T-helper 2 cell treated with Interferon-gamma antibody and Interleukin-4, amounts not matched to agents 100 ng/mL and 5 ng/mL, for 36 hours (primary cell): ENCODE measurements at regions not wholly inside any gene's neighbourhood (a gene's known extent, or its start where the extent isn't known, plus 50 kb on each side); places are given as distances from the start of the nearest gene placed in this dataset.
"Not testable (repeated sequence)": the region's sequence is repeated elsewhere in the genome, so short reads cannot be mapped to it uniquely, and the experiment has no call there.

ENCODE experiments used
- intact Hi-C: fragments of 100-400 bp; cut with micrococcal nuclease; formaldehyde crosslinking; loops from one replicate; pipeline ENCODE4 v1.15.1; 2023

DNA sequence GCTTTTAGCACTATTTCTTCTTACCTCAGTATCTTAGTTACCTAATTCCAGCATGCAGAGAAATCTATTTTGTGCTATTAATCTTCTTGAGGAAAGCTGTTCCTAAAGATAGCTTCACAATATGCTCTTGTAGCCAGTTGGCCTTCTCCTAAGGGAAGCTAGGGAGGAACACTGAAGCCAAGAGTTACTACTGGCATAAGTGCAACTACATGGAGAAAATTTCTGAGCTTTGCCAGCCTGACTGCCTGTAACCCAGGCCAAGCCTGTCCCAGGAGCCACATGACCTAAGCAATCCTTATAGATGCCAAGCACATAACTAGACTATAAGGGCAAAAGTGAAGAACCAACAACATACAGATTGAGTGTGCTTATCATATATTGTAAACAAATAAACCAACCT, 890.2 kb downstream of the FLRT2 start:
- intact Hi-C loops = no loop called here

DNA sequence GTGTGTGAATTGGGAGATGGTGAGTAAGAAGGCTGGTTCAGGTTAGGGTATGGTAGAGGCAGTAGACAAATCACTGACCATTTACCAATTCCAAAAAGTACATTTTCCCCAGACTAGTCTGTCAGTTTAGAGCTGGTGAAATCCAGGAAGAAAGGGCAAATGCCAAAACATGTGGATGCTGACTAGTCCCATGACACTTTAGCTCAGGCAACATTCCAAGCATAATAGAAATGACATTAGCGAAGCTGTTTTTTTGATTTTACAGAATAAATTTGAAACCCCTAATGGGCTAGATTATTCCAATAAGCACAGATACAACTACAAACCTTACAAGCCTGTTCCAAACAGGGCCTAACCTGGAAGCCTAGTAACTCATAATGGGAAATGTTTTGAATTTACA, 884.2 kb downstream of the FLRT2 start:
- intact Hi-C loops = no loop called here

DNA sequence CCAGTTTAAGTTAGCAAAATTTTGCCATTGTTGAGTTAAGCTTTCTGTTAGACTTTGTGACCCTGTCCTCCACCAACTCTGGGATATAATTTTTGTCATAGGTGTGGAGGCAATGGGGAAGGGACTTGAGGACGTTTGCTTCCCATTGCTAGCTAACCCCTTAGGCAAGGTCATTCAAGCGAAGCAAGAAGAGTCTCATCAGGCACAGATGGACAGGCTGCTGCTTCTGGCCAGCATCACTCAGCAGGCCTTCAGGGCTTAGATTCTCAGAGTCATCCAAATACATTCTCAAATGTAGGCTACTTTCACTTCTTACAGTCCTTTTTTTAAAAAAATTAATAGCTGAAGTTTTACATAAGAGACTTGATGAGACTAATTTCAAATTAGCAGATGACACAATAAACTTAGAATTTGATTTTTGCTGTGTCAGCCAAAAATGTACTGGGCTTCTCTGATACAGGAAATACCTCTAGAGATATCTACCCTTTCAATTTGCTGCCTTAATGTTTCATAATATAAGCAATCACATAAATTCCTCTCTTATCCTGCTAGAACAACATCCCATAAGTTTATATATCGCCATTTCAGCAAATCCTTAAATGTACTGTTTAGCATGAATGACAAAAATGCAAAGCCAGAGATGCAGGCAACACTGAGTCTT, 875.2 kb downstream of the FLRT2 start:
- intact Hi-C loops = no loop called here

DNA sequence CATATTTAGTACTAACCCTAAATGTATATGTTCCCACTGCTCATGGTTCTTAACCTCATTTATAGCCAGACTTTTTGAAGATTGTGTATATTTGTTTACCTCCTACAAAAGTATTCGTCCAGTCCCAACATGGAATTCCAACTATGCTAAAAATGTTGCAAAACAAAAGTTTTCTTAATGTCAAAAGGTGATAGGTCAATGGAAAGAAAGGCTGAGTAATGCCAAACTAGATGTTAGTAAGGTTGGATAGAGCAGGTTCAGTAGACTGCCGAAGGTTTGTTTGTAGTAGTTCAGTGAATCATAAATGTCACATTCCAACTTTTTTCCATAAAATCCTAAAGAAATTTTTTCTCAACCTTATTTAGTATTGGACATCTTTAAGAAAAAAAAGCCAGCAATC, 874.5 kb downstream of the FLRT2 start:
- intact Hi-C loops = no loop called here

DNA sequence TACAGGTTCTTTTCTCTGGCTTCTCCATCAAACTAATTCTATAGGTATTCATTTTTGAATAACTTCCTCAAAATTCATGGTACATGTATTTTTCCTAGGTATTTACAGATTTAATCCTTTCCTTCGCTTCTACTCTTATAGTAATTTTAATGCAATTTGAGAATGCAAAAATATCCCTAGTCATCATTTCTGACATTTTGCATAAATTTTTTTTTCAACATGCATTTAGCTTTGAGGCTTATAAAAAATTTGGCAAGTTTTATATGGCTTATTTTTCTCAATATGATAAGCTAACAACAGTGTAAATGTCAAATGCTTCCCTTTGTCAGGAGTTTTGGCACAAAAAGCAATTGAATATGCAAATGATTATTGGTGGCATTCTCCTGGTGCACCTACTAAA, 872.6 kb downstream of the FLRT2 start:
- intact Hi-C loops = no loop called here

DNA sequence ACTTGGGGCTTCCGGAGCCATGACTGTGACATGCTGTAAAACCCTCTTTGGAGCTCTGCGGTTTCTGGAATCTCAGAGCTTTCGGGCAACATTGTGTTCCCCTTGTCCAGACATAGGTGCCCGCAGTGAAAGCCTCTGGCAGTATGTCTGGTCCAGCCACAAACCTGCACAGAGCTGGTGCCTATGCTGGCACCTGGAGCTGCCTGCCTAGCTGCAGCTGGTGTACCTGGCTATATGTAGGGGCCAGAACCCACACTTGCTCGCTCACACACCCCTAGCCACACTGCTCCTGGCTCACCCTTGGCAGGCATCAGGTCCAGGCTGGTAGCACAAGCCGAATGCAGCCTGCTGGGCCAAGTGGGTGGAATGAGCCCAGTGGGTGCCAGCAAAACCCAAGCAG, 861.1 kb downstream of the FLRT2 start:
- intact Hi-C loops = no loop called here

DNA sequence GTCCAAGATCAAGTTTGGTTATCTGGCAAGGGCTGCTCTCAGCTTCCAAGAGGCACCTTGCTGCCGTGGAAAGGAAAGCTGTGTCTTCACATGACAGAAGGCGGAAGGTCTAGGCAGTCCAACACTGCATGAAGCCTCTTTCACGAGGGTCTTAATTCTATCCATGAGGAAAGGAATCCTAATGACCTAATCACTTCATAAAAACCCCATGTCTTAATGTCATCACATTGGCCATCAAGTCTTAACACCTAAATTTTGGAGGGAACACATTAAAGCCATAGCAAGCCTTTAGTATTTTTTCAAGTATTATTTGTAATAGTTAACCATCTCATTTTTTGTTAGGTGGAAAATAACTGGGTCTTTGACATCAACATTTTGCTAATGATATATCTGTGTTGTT, 858.3 kb downstream of the FLRT2 start:
- intact Hi-C loops = no loop called here

DNA sequence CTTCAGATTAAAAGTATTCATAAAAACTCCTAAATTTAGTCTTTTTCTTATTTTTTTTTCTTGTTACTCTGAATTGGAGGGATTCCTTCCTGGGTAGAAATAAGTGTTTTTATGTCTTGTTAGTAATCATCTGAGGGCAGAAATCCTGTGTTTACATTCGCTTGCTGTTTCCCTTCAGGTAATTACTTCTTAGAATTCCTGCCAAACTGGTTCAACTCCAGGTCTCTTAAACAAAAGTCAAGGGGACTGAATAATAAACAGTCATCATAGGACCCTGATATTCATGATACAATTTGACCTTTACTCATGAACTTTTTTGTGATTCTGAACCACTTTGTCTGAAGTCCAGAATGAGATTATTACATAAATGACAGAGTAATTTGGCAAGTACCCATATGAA, 843.9 kb downstream of the FLRT2 start:
- intact Hi-C loops = no loop called here

DNA sequence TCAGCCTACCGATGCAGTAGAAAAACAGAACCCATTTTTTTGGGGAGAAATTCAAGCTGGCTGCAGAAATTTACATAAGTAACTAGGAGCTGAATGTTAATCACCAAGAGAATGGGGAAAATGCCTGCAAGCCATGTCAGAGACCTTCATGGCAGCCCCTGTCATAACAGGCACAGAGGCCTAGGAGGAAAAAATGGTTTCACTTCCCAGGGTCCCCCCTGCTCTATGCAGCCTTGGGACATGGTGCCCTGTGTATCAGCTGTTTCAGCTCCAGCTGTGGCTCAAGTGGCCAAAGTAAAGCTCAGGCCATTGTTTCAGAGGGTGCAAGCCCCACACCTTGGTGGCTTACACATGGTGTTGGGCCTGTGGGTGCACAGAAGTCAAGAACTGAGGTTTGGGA, 842.5 kb downstream of the FLRT2 start:
- intact Hi-C loops = no loop called here

DNA sequence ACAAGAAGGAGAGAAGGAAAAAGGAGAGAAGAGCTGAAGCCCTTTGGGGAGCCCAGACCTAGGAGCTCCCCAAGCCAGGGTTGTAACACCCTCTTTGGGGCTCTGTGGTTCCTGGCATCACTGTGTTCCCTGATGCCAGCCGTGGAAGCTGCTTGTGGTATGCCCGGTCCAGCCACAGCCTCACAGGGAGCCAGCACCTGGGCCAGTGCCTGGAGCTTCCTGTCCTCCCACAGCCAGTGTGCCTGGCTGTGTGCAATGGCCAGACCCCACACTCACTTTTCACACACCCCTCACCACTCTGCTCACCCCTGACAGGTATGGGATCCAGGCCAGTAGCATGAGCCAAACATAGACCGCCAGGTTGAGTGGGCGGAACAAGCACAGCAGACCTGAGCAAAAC, 834.7 kb downstream of the FLRT2 start:
- intact Hi-C loops = no loop called here

DNA sequence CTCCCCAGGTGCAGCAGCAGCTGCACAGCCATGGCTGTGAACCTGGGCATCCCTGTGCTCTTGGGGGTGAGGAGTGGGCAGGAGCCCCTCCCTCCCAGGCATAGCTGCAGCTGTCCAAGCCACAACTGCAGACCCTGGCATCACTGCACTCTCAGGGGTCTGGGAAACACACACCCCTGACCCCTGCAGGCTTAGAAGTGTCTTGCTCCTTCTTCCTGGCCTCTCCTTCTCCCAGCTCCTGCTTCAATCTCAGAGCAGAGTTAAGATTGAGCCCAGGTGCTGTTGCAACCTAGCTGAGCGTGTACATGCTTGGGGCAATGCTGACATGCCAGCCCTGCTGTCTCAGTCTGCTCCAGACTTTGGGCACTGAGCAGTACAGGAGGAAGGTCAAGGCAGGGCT, 833.6 kb downstream of the FLRT2 start:
- intact Hi-C loops = no loop called here

DNA sequence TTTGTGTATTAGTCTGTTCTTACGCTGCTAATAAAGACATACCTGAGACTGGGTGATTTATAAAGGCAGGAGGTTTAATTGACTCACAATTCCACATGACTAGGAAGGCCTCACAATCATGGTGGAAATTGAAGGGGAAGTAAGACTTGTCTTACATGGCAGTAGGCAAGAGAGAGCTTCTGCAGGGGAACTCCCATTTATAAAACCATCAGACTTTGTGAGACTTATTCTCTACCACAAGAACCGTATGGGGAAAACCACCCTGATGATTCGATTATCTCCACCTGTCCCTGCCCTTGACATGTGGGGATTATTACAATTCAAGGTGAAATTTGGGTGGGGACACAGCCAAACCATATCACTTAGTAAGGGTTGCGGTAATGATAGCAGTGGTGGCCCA, 833.1 kb downstream of the FLRT2 start:
- intact Hi-C loops = no loop called here

DNA sequence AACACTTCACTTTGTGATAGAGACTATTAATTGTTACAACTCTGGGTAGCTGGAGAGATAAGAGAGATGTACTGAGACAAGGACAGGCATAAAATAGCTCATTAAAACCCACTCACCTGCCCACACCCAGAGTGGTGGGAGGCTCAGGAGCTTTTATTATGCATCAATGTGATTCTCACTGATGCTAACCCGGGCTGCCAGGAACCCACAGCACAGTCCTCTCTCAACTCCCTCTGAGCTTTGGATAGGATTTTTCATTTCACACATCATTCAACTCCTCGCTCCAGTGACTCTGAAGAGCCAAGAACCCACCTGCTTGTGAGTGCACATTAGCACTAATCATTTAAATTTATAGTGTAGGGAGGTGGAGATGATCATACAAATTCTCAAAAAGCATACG, 827.9 kb downstream of the FLRT2 start:
- intact Hi-C loops = no loop called here

DNA sequence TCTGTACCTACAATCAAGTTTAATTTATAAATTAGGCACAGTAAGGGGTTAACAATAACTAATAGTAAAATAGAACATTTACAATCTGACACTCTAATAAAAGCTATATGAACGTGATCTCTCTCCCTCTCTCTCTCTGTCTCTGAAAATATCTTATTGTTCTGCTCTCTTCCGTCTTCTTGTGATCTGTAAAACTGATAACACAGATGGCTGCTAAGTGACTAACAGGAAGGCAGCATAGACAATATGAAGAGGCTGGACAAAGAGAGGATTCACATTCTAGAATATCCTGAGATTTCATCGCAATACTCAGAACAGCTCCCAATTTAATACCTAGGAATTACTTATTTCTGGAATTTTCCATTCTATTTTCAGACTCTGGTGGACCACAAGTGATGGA, 827.2 kb downstream of the FLRT2 start:
- intact Hi-C loops = no loop called here

DNA sequence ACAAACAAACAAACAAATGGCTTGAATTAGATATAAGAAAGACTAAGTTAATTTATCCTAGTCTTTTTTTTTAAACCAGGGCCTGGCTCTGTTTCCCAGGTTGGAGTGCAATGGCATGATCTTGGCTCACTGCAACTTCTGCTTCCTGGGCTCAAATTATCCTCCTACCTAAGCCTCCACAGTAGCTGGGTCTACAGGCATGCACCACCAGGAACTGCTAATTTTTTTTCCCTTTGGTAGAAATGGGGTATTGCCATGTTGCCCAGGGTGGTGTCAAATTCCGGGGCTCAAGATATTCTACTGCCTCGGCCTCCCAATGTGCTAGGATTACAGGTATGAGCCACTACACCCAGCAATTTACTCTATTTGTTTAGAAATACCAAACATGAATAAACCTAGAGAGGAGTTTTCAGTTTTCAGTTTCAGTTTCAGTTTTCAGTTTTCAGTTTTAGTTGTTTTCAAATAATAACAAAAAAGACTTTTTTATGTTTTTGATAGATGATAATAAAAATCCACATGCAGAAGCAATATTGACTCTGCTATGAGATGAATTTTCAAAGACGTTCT, 817.0 kb downstream of the FLRT2 start:
- intact Hi-C loops = no loop called here

DNA sequence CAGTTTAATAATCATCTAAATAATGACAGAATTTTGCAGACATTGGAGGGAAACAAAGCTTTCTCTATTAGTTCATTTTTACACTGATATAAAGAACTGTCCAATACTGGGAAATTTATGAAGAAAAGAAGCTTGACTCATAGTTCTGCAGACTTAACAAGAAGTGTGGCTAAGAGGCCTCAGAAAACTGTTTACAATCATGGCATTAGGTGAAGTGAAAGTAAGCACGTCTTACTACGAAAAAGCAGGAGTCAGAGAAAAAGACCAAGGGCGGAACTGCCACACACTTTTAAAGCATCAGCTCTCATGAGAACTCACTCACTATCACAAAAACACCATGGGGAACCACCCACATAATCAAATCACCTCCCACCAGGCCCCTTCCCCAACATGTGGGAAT, 804.4 kb downstream of the FLRT2 start:
- intact Hi-C loops = no loop called here

DNA sequence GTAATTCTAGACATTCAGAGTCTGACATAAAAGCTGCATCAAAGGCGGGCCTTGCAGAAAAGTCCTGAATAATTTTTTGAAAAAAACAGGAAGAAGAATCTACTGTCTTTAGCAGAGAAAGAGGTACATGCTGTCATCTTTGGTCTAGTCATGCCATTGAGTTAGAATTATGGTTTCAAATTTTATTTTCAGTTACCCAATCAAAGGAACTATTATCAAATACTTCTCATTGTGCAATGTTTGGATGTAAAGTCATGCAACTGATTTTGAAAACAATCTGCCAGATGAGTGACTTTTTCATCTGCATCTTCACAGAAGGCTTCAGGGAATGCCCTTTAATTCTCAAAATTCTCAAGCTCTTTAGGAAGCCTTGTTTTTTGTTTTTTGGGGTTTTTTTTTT, 803.5 kb downstream of the FLRT2 start:
- intact Hi-C loops = no loop called here

DNA sequence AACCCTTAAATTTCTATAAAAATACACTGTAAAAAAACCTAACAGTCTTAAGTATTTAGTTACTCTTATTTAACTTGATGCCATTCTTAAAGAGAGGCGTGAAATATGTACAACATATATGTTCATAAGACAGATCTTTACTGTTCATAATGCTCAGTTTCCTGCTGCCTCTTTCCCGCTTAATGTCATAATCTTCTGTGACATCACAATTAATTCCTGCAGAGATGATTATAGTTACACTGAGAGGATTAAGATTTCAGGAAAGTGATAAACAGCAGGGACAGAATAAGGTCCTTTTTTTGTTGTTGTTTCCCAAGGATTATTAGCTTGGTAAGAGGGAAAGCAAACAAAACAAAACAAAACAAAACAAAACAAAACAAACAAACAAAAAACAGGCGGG, 801.4 kb downstream of the FLRT2 start:
- intact Hi-C loops = no loop called here

DNA sequence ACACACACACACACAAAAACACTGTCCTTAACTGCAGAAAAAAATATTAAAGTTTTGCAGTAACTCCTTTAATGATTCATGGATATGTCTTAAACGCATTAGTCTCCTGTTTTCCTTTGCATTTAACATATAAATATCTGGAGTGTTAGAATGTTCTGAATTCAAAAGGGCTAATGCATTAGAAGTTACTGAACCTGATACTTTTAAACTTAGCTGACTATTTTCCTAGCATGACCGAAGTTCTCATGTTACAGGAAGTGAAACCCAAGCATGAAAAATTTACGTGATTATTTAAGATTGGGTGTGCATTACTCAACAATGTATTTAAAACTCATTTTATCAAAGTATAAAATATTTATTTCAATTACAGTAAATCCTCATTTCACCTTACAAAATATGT, 791.2 kb downstream of the FLRT2 start:
- intact Hi-C loops = no loop called here

DNA sequence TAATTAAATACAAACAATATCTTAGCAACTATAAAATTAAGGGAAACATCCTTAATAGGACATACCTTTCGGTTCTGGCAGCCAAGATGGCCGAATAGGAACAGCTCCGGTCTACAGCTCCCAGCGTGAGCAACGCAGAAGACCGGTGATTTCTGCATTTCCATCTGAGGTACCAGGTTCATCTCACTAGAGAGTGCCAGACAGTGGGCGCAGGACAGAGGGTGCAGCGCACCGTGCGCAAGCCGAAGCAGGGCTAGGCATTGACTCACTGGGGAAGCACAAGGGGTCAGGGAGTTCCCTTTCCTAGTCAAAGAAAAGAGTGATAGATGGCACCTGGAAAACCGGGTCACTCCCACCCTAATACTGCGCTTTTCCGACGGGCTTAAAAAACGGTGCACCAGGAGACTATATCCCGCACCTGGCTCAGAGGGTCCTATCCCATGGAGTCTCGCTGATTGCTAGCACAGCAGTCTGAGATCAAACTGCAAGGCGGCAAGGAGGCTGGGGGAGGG, 782.3 kb downstream of the FLRT2 start:
- intact Hi-C loops = not testable (repeated sequence)

DNA sequence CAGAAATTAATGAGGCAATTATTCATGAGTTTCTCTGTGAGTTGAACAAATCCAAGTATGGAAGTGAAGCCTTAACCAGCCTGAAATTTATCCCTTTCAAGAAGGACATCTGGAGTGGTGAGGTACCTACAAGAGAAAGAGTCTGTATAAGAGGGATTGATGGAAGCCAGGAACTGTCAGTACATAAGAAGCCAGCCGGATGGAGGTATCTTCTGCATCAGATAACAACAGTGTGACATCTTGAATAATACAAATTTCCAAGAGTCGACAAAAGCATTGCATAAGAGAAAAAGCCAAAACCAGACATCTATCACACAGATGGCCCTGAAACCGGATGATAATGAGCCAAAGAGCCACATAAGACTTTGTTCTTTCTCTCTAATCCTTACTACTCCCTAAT, 781.2 kb downstream of the FLRT2 start:
- intact Hi-C loops = no loop called here

DNA sequence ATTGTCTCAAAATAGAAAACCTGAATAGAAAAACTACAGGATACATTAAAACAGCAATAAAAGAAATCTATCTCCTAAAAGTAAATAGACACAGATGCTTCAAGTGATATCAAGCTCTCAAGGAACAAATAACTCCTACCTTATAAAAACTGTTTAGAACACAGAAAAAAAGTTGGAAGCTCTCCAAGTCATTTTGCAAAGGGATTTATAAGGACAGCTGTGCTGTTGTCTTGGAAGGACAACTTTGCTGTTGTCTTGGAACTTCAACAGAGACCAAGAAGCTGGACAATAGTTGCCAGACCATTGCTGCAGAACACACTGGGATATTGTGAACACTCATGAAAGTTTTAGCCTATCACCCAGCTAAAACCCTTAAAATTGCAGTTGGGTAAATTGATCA, 780.7 kb downstream of the FLRT2 start:
- intact Hi-C loops = no loop called here

DNA sequence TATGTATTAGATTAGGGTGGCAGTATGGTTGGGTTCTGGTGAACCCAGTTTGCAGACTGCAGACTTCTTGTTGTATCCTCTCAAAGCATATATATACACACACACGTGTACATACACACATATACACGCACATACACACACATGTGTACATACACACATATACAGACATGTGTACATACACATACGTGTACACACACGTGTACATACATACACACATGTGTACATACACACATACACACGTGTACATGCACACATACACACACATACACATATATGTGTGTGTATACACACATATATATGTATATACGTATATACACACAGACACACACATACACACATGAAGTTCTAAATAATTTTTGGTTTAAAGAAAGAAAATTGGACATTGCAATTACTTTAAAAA, 780.2 kb downstream of the FLRT2 start:
- intact Hi-C loops = no loop called here

DNA sequence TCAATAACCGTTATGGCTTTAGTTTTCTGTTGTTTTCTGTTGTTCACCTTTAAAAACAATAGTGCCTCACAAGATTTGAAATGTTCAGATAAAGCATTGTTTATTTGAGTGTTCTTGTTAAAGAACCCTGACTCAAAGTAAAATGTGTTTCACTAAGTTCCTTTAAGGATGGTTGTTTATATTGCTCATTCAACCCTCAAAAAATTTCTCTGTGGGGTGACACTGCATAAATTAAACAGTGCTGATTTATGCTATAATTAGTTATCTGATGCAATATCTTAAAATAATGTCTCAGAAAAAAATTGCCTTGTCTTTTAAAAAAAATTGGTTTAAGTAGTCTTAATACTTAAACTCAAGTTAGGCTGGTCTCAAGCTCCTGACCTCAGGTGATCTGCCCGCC, 775.1 kb downstream of the FLRT2 start:
- intact Hi-C loops = no loop called here
